PFSK-1 (cell line): ENCODE measurements at regions not wholly inside any gene's neighbourhood (a gene's known extent, or its start where the extent isn't known, plus 50 kb on each side); places are given as distances from the start of the nearest gene placed in this dataset.

ENCODE experiments used
- FOXP2 ChIP-seq: optimal IDR thresholded peaks from 2 replicates; pipeline ENCODE3; 2011; ENCODE audit warnings: borderline replicate concordance, control low read depth, inconsistent platforms; ENCODE audit not compliant: insufficient read depth; ENCODE audit errors: extremely low read length, extremely low read depth
- POLR2AphosphoS5 ChIP-seq: IDR thresholded peaks from 2 replicates; pipeline ENCODE4 v1.6.1; 2012; ENCODE audit warnings: low read depth, mild to moderate bottlenecking, control low read depth, low read length, moderate library complexity
- REST ChIP-seq, 2 experiments: IDR thresholded peaks; 2 replicates each; pipeline versions ENCODE4 v1.6.1 to v1.8.0; 2011 to 2012; ENCODE audit warnings: low read depth in 2 of 2, low read length in 2 of 2, control low read depth in 1 of 2, inconsistent platforms in 1 of 2, mild to moderate bottlenecking in 1 of 2, moderate library complexity in 1 of 2; ENCODE audit not compliant: insufficient read depth in 1 of 2
- SIN3A ChIP-seq: IDR thresholded peaks from 2 replicates; pipeline ENCODE4 v1.6.1; 2012; ENCODE audit warnings: mild to moderate bottlenecking, low read length, moderate library complexity, borderline replicate concordance; ENCODE audit not compliant: insufficient read depth
- TAF1 ChIP-seq: IDR thresholded peaks from 2 replicates; pipeline ENCODE4 v1.6.1; 2012; ENCODE audit warnings: low read length, control low read depth, borderline replicate concordance; ENCODE audit not compliant: insufficient read depth

- no peak for TF ChIP-seq TAF1
Observed at GRCh38 chr2:188850786-188851185, 123.4 kb upstream of the COL3A1 start.

GRCh38 chr2:188851311-188851710 lies 122.9 kb upstream of the COL3A1 start:
- TF ChIP-seq TAF1, result no peak

- no peak for TF ChIP-seq TAF1
- no peak for TF ChIP-seq POLR2AphosphoS5
- no peak for TF ChIP-seq SIN3A
- TF ChIP-seq FOXP2, result no peak
- no peak for TF ChIP-seq REST (IDR thresholded peaks at IDR 0.05; ENCODE audit: insufficient read depth in 1 of 2, low read depth in 2 of 2, low read length in 2 of 2)
Observed at GRCh38 chr2:188851826-188852225, 122.3 kb upstream of the COL3A1 start.

GRCh38 chr2:188852772-188853171 lies 121.4 kb upstream of the COL3A1 start:
- TF ChIP-seq FOXP2 (no peak), REST (IDR thresholded peaks at IDR 0.05; ENCODE audit: insufficient read depth in 1 of 2, low read depth in 2 of 2, low read length in 2 of 2) (no peak), SIN3A (no peak), POLR2AphosphoS5 (no peak)

- no peak for TF ChIP-seq FOXP2
- TF ChIP-seq POLR2AphosphoS5, result no peak
- no peak for TF ChIP-seq REST (IDR thresholded peaks at IDR 0.05; ENCODE audit: insufficient read depth in 1 of 2, low read depth in 2 of 2, low read length in 2 of 2)
- no peak for TF ChIP-seq SIN3A
- no peak for TF ChIP-seq TAF1
Observed at GRCh38 chr2:188853307-188853706, 120.9 kb upstream of the COL3A1 start.

GRCh38 chr2:188865681-188866080 lies 108.5 kb upstream of the COL3A1 start:
- TF ChIP-seq REST (IDR thresholded peaks at IDR 0.05; ENCODE audit: insufficient read depth in 1 of 2, low read depth in 2 of 2, low read length in 2 of 2) (no peak), SIN3A (no peak), FOXP2 (no peak), TAF1 (no peak), POLR2AphosphoS5 (no peak)
